ENCODE measurements at regions not wholly inside any gene's neighbourhood (a gene's known extent, or its start where the extent isn't known, plus 50 kb on each side); places are given as distances from the start of the nearest gene placed in this dataset.

- no peaks in the 10 kb centered on the region for H3K9me3 ChIP-seq (ENCODE audit: control insufficient read depth, low read length)
- H3K27me3 ChIP-seq (replicated peaks; ENCODE audit: control insufficient read depth, insufficient read depth, low read length) = no peaks in the 10 kb centered on the region
- peaks cover 58% of the 10 kb centered on the region for H3K4me1 ChIP-seq (ENCODE audit: control insufficient read depth, insufficient read depth, low read length)
- no peaks in the 10 kb centered on the region for H3K36me3 ChIP-seq (ENCODE audit: control insufficient read depth, insufficient read depth, low read length, severe bottlenecking)
- no peak overlapping the region for H3K4me3 ChIP-seq (ENCODE audit: low read length)
- peak overlapping the region; percentile 68 for H3K9ac ChIP-seq (ENCODE audit: low read length)
- no peak for DNase-seq (ENCODE audit: low read depth)
These were observed 564.7 kb downstream of the TNS1 start for GRCh38 chr2:217438136-217438535.

GRCh38 chr2:217437290-217437870, 565.4 kb downstream of the TNS1 start:
- Histone ChIP-seq H3K9me3 (ENCODE audit: control insufficient read depth, low read length) (no peaks in the 10 kb centered on the region), H3K27me3 (replicated peaks; ENCODE audit: control insufficient read depth, insufficient read depth, low read length) (no peaks in the 10 kb centered on the region), H3K9ac (ENCODE audit: low read length) (peak overlapping the region; percentile 81), H3K4me1 (ENCODE audit: control insufficient read depth, insufficient read depth, low read length) (peaks cover 64% of the 10 kb centered on the region), H3K36me3 (ENCODE audit: control insufficient read depth, insufficient read depth, low read length, severe bottlenecking) (no peaks in the 10 kb centered on the region), H3K4me3 (ENCODE audit: low read length) (peak overlapping the region; percentile 23)
- DNase-seq (ENCODE audit: low read depth) = no peak

GRCh38 chr2:217436386-217436785, 566.4 kb downstream of the TNS1 start:
- no peak for DNase-seq (ENCODE audit: low read depth)
- Histone ChIP-seq H3K9me3 (ENCODE audit: control insufficient read depth, low read length) (no peaks in the 10 kb centered on the region), H3K4me3 (ENCODE audit: low read length) (no peak overlapping the region), H3K4me1 (ENCODE audit: control insufficient read depth, insufficient read depth, low read length) (peaks cover 74% of the 10 kb centered on the region), H3K36me3 (ENCODE audit: control insufficient read depth, insufficient read depth, low read length, severe bottlenecking) (no peaks in the 10 kb centered on the region), H3K9ac (ENCODE audit: low read length) (peak overlapping the region; percentile 81), H3K27me3 (replicated peaks; ENCODE audit: control insufficient read depth, insufficient read depth, low read length) (no peaks in the 10 kb centered on the region)

- peak; percentile 97 for DNase-seq (ENCODE audit: low read depth)
- no peaks in the 10 kb centered on the region for H3K27me3 ChIP-seq (replicated peaks; ENCODE audit: control insufficient read depth, insufficient read depth, low read length)
- no peaks in the 10 kb centered on the region for H3K9me3 ChIP-seq (ENCODE audit: control insufficient read depth, low read length)
- no peaks in the 10 kb centered on the region for H3K36me3 ChIP-seq (ENCODE audit: control insufficient read depth, insufficient read depth, low read length, severe bottlenecking)
- peaks cover 86% of the 10 kb centered on the region for H3K4me1 ChIP-seq (ENCODE audit: control insufficient read depth, insufficient read depth, low read length)
- peak overlapping the region; percentile 81 for H3K9ac ChIP-seq (ENCODE audit: low read length)
- peak overlapping the region; percentile 45 for H3K4me3 ChIP-seq (ENCODE audit: low read length)
These were observed 568.4 kb downstream of the TNS1 start for GRCh38 chr2:217434180-217434975.

- no peak for DNase-seq (ENCODE audit: low read depth)
- Histone ChIP-seq H3K4me3 (ENCODE audit: low read length) (no peak overlapping the region), H3K36me3 (ENCODE audit: control insufficient read depth, insufficient read depth, low read length, severe bottlenecking) (no peaks in the 10 kb centered on the region), H3K27me3 (replicated peaks; ENCODE audit: control insufficient read depth, insufficient read depth, low read length) (no peaks in the 10 kb centered on the region), H3K4me1 (ENCODE audit: control insufficient read depth, insufficient read depth, low read length) (peaks cover 86% of the 10 kb centered on the region), H3K9me3 (ENCODE audit: control insufficient read depth, low read length) (no peaks in the 10 kb centered on the region), H3K9ac (ENCODE audit: low read length) (peak overlapping the region; percentile 81)
These were observed 569.3 kb downstream of the TNS1 start for GRCh38 chr2:217433522-217433921.

GRCh38 chr2:217431577-217432269, 571.1 kb downstream of the TNS1 start:
- peak overlapping the region; percentile 44 for H3K9ac ChIP-seq (ENCODE audit: low read length)
- peaks cover 68% of the 10 kb centered on the region for H3K4me1 ChIP-seq (ENCODE audit: control insufficient read depth, insufficient read depth, low read length)
- H3K36me3 ChIP-seq (ENCODE audit: control insufficient read depth, insufficient read depth, low read length, severe bottlenecking) = no peaks in the 10 kb centered on the region
- H3K4me3 ChIP-seq (ENCODE audit: low read length) = no peak overlapping the region
- H3K27me3 ChIP-seq (replicated peaks; ENCODE audit: control insufficient read depth, insufficient read depth, low read length) = no peaks in the 10 kb centered on the region
- H3K9me3 ChIP-seq (ENCODE audit: control insufficient read depth, low read length) = no peaks in the 10 kb centered on the region
- peak; percentile 40 for DNase-seq (ENCODE audit: low read depth)

- H3K9ac ChIP-seq (ENCODE audit: low read length) = peak overlapping the region; percentile 44
- no peaks in the 10 kb centered on the region for H3K36me3 ChIP-seq (ENCODE audit: control insufficient read depth, insufficient read depth, low read length, severe bottlenecking)
- peak; percentile 54 for DNase-seq (ENCODE audit: low read depth)
- H3K4me3 ChIP-seq (ENCODE audit: low read length) = no peak overlapping the region
- H3K4me1 ChIP-seq (ENCODE audit: control insufficient read depth, insufficient read depth, low read length) = peaks cover 61% of the 10 kb centered on the region
- H3K27me3 ChIP-seq (replicated peaks; ENCODE audit: control insufficient read depth, insufficient read depth, low read length) = no peaks in the 10 kb centered on the region
- H3K9me3 ChIP-seq (ENCODE audit: control insufficient read depth, low read length) = no peaks in the 10 kb centered on the region
These were observed 571.2 kb upstream of the TNP1 start for GRCh38 chr2:217430916-217431576.

GRCh38 chr2:217429981-217430500, 570.2 kb upstream of the TNP1 start:
- Histone ChIP-seq H3K27me3 (replicated peaks; ENCODE audit: control insufficient read depth, insufficient read depth, low read length) (no peaks in the 10 kb centered on the region), H3K9me3 (ENCODE audit: control insufficient read depth, low read length) (peaks cover 6% of the 10 kb centered on the region), H3K36me3 (ENCODE audit: control insufficient read depth, insufficient read depth, low read length, severe bottlenecking) (no peaks in the 10 kb centered on the region), H3K4me1 (ENCODE audit: control insufficient read depth, insufficient read depth, low read length) (peaks cover 52% of the 10 kb centered on the region), H3K9ac (ENCODE audit: low read length) (peak overlapping the region; percentile 31), H3K4me3 (ENCODE audit: low read length) (no peak overlapping the region)
- DNase-seq (ENCODE audit: low read depth) = no peak

GRCh38 chr2:217421834-217422233, 562.0 kb upstream of the TNP1 start:
- H3K4me3 ChIP-seq (ENCODE audit: low read length) = no peak overlapping the region
- no peaks in the 10 kb centered on the region for H3K36me3 ChIP-seq (ENCODE audit: control insufficient read depth, insufficient read depth, low read length, severe bottlenecking)
- no peak for DNase-seq (ENCODE audit: low read depth)
- peaks cover 27% of the 10 kb centered on the region for H3K4me1 ChIP-seq (ENCODE audit: control insufficient read depth, insufficient read depth, low read length)
- H3K9me3 ChIP-seq (ENCODE audit: control insufficient read depth, low read length) = peaks cover 9% of the 10 kb centered on the region
- no peak overlapping the region for H3K9ac ChIP-seq (ENCODE audit: low read length)
- H3K27me3 ChIP-seq (replicated peaks; ENCODE audit: control insufficient read depth, insufficient read depth, low read length) = no peaks in the 10 kb centered on the region

GRCh38 chr2:217420854-217421253, 561.0 kb upstream of the TNP1 start:
- DNase-seq (ENCODE audit: low read depth) = no peak
- no peaks in the 10 kb centered on the region for H3K27me3 ChIP-seq (replicated peaks; ENCODE audit: control insufficient read depth, insufficient read depth, low read length)

More at GRCh38 chr2:217420854-217421253, 561.0 kb upstream of the TNP1 start:
- H3K4me1 ChIP-seq (ENCODE audit: control insufficient read depth, insufficient read depth, low read length) = peaks cover 31% of the 10 kb centered on the region
- H3K9me3 ChIP-seq (ENCODE audit: control insufficient read depth, low read length) = peaks cover 9% of the 10 kb centered on the region
- no peak overlapping the region for H3K4me3 ChIP-seq (ENCODE audit: low read length)
- H3K36me3 ChIP-seq (ENCODE audit: control insufficient read depth, insufficient read depth, low read length, severe bottlenecking) = no peaks in the 10 kb centered on the region
- H3K9ac ChIP-seq (ENCODE audit: low read length) = no peak overlapping the region

All from adipocyte (in vitro differentiated cells).